Activated naive CD4-positive, alpha-beta T cell treated with anti-CD3 and anti-CD28 coated beads, Interleukin-2, amount 10 ng/mL, durations not matched to agents 7 days and 5 days (primary cell): ENCODE measurements at regions not wholly inside any gene's neighbourhood (a gene's known extent, or its start where the extent isn't known, plus 50 kb on each side); places are given as distances from the start of the nearest gene placed in this dataset.
"Not testable (repeated sequence)": the region's sequence is repeated elsewhere in the genome, so short reads cannot be mapped to it uniquely, and the experiment has no call there.

Experiments
- CTCF ChIA-PET: fragments of 350-600 bp; sonication (Branson Sonifier 250); formaldehyde crosslinking; loops from one replicate; lab custom pipeline; 2021; ENCODE audit warnings: antibody characterized with exemption; lab: Charles Lee
- DNase-seq: peaks from one replicate; pipeline ENCODE4 v3.0.0-alpha.2; 2020
- H3K27ac Mint-ChIP-seq: one replicate; pipeline ENCODE4 v1.8.0; 2021; ENCODE audit warnings: mild to moderate bottlenecking, moderate library complexity, mixed read lengths
- H3K27me3 Mint-ChIP-seq: one replicate; pipeline ENCODE4 v1.8.0; 2021; ENCODE audit warnings: mild to moderate bottlenecking, mixed read lengths
- H3K36me3 Mint-ChIP-seq: one replicate; pipeline ENCODE4 v1.8.0; 2021; ENCODE audit warnings: mixed read lengths
- H3K4me1 Mint-ChIP-seq: one replicate; pipeline ENCODE4 v1.8.0; 2021; ENCODE audit warnings: mixed read lengths
- H3K4me3 Mint-ChIP-seq: one replicate; pipeline ENCODE4 v1.8.0; 2021; ENCODE audit warnings: mild to moderate bottlenecking, moderate library complexity, mixed read lengths
- H3K9me3 Mint-ChIP-seq: one replicate; pipeline ENCODE4 v1.8.0; 2021; ENCODE audit warnings: mixed read lengths

DNA sequence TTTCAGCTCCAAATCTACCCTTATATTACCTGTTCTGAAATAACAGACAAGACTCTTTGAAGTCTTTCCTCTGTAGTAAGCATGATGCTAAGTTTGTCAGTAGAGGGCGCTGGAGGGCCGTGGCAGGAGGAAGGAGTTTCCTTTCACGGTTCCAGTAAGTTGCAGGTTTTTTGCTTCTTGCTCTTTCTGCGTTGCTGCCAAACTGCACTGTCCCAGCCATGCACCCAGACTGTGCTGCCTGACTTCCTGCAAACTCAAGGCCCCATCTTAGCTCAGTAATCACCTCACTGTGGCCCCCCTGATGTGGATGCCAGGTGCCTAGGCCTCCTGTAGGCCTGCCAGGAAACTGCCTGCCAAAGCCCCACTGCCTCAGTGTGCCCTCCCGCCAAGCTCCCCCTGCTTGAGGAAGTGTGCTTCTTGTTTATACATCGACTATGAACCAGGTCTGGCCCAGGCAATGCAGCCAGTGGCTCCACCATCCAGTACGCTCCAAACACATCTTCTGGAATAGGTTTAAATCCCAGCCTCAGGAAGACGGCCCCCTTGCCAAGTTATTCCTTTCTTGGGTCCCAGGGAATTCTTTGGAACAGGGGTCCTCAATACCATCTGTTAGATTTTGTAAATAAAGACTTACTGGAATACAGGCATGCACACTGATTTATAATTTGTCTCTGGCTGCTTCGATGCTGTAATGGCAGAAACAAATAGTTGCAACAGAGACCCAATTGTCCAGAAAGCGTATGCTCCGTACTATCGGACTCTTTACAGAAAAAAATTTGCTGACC lies 193.7 kb upstream of the LRIG3 start:
- Mint-ChIP-seq H3K9me3 (no peaks in the 10 kb centered on the region), H3K27ac (peak overlapping the region; percentile 31), H3K27me3 (no peaks in the 10 kb centered on the region), H3K4me1 (no peaks in the 10 kb centered on the region), H3K4me3 (no peak overlapping the region), H3K36me3 (no peaks in the 10 kb centered on the region)
- peak; percentile 76 for DNase-seq
- CTCF ChIA-PET = interaction anchor here (0.6 to 7.5 kb wide), 5 partner anchors 30 to 1114 kb away, joined by 3 to 37 read pairs (median 3); no protein-coding TSS in a partner anchor

GRCh38 chr12:59111851-59112250 lies 191.5 kb upstream of the LRIG3 start:
- Mint-ChIP-seq H3K27me3 (no peaks in the 10 kb centered on the region), H3K4me3 (no peak overlapping the region), H3K9me3 (no peaks in the 10 kb centered on the region), H3K27ac (no peak overlapping the region), H3K36me3 (no peaks in the 10 kb centered on the region), H3K4me1 (no peaks in the 10 kb centered on the region)
- no peak for DNase-seq
- CTCF ChIA-PET = interaction anchor here (0.6 to 7.5 kb wide), 3 partner anchors 39 to 771 kb away, joined by 3 to 37 read pairs (median 4); no protein-coding TSS in a partner anchor

GRCh38 chr12:59108516-59108915 lies 188.2 kb upstream of the LRIG3 start:
- H3K36me3 Mint-ChIP-seq, H3K27ac Mint-ChIP-seq, H3K4me1 Mint-ChIP-seq, H3K9me3 Mint-ChIP-seq, DNase-seq, CTCF ChIA-PET, H3K4me3 Mint-ChIP-seq, H3K27me3 Mint-ChIP-seq: not testable (repeated sequence)

GRCh38 chr12:59100585-59100984 lies 180.3 kb upstream of the LRIG3 start:
- Mint-ChIP-seq H3K36me3 (no peaks in the 10 kb centered on the region), H3K27ac (no peak overlapping the region), H3K9me3 (no peaks in the 10 kb centered on the region), H3K4me1 (no peaks in the 10 kb centered on the region), H3K4me3 (no peak overlapping the region), H3K27me3 (no peaks in the 10 kb centered on the region)
- DNase-seq = no peak
- CTCF ChIA-PET = no interaction called here

DNA sequence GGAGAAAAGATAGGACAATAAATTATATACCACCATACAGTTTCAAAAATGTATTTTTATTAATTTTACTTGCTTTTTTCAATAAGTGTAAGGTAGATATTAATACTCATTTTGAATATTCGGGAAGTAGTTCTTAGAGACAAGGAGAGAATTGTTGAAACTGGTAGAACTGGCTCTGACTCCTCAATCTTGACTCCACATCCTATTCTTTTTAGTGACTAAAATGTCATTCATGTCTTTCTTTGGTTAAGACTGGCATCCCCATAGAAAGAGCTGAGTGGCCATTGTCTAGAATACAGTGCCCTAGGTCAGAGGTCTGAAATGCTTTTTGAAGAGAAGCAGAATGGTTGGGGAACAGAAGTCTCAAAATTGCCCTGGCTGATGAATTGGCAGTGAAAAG lies 177.6 kb upstream of the LRIG3 start:
- CTCF ChIA-PET = no interaction called here
- Mint-ChIP-seq H3K4me3 (no peak overlapping the region), H3K36me3 (no peaks in the 10 kb centered on the region), H3K27me3 (no peaks in the 10 kb centered on the region), H3K9me3 (no peaks in the 10 kb centered on the region), H3K4me1 (no peaks in the 10 kb centered on the region), H3K27ac (no peak overlapping the region)
- no peak for DNase-seq

GRCh38 chr12:59096246-59096645 lies 175.9 kb upstream of the LRIG3 start:
- Mint-ChIP-seq H3K27me3 (no peaks in the 10 kb centered on the region), H3K4me1 (no peaks in the 10 kb centered on the region), H3K4me3 (no peak overlapping the region), H3K9me3 (no peaks in the 10 kb centered on the region), H3K27ac (no peak overlapping the region), H3K36me3 (no peaks in the 10 kb centered on the region)
- no peak for DNase-seq
- CTCF ChIA-PET = no interaction called here

DNA sequence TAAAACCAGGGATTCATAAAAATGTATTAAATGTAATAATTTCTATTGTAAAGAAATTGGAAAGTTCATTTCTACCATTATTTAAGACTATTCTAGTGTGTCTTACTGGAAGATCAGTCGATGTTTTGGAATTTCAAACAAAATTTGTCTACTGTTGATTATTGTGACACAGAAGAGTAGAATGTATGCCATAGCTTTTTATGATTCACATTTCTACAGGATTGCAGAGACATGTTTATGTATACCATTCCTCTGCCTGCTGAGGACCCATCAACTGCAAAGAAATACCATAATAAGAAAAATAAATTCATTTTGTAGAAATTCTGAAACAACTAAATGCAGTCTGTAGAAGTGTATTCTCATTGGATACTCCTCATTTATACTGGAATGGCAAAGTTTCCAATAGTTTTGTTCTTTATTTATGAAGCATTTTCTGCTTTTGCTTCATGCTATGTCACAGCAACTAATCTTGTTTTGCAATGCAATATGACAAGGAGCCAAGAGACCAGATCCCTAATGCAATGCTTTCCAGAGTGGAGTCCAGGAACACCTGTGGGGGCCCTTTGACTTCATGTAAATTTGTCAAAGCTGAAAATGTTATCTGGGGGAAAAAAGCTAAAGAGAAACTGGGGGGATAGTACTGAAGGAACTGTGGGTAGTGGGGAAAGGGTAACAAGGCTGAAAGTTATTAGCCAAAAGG lies 172.9 kb upstream of the LRIG3 start:
- H3K4me3 Mint-ChIP-seq = no peak overlapping the region
- no peaks in the 10 kb centered on the region for H3K36me3 Mint-ChIP-seq
- no peaks in the 10 kb centered on the region for H3K4me1 Mint-ChIP-seq
- no peak overlapping the region for H3K27ac Mint-ChIP-seq
- no peak for DNase-seq
- CTCF ChIA-PET = no interaction called here
- no peaks in the 10 kb centered on the region for H3K9me3 Mint-ChIP-seq
- no peaks in the 10 kb centered on the region for H3K27me3 Mint-ChIP-seq

- Mint-ChIP-seq H3K27ac (no peak overlapping the region), H3K9me3 (no peaks in the 10 kb centered on the region), H3K27me3 (no peaks in the 10 kb centered on the region), H3K36me3 (no peaks in the 10 kb centered on the region), H3K4me1 (no peaks in the 10 kb centered on the region), H3K4me3 (no peak overlapping the region)
- CTCF ChIA-PET = no interaction called here
- DNase-seq = no peak
These were observed 168.4 kb upstream of the LRIG3 start for GRCh38 chr12:59088673-59089072.

GRCh38 chr12:59087691-59088090 lies 167.4 kb upstream of the LRIG3 start:
- Mint-ChIP-seq H3K27me3 (no peaks in the 10 kb centered on the region), H3K4me1 (no peaks in the 10 kb centered on the region), H3K4me3 (no peak overlapping the region), H3K27ac (no peak overlapping the region), H3K36me3 (no peaks in the 10 kb centered on the region), H3K9me3 (no peaks in the 10 kb centered on the region)
- CTCF ChIA-PET = no interaction called here
- no peak for DNase-seq

DNA sequence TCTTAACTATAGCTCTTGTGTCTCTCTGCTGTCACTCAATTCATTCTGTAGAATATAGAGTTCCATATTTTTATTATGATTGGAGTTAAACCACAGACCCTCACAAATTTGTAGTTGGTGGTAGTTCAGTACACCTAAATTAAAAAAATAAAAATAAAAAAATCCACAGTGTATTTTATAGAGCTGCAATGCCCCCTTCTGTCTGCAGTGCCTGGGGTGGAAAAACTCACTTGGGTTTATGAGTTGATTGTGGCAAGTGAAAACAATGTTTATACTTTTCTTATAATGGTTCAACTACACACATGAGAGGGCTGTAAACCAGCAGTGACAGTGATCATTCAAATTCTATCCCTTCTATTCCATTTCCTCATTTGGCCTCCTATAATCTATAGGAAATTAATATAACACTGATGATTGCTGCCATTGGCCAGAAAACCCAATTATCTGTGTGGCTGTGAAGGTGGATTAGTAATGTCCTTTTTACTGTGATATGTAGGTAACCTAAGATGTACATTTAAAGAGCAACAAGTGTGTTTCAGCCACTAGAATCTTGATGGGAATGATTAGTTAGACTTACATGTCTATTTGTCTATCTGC lies 166.9 kb upstream of the LRIG3 start:
- no peaks in the 10 kb centered on the region for H3K27me3 Mint-ChIP-seq
- H3K27ac Mint-ChIP-seq = no peak overlapping the region
- CTCF ChIA-PET = no interaction called here
- H3K36me3 Mint-ChIP-seq = no peaks in the 10 kb centered on the region
- H3K9me3 Mint-ChIP-seq = no peaks in the 10 kb centered on the region
- H3K4me3 Mint-ChIP-seq = no peak overlapping the region
- no peak for DNase-seq
- H3K4me1 Mint-ChIP-seq = no peaks in the 10 kb centered on the region

DNA sequence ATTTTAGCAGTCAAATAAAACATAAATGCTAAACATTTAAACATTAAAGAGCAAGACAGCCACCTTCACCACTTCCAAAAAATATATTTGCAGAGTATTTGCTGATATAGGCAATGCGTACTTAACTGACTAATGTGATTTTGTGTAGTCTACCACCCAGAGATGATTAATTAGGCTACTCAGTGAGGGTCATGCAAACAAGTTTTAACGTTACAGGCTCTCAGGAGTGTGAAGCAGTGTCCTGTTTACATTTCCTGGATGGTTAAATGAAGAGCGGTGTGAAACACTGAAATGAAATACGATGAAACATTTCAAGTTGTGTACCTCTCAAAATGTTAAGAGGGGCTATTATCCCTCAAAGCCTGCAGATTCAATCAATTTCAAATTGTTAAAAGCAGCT lies 165.8 kb upstream of the LRIG3 start:
- no peaks in the 10 kb centered on the region for H3K36me3 Mint-ChIP-seq
- H3K4me1 Mint-ChIP-seq = no peaks in the 10 kb centered on the region
- no peaks in the 10 kb centered on the region for H3K27me3 Mint-ChIP-seq
- H3K4me3 Mint-ChIP-seq = no peak overlapping the region
- no peaks in the 10 kb centered on the region for H3K9me3 Mint-ChIP-seq
- H3K27ac Mint-ChIP-seq = no peak overlapping the region
- CTCF ChIA-PET = interaction anchor here (0.6 kb wide), 1 partner anchor 1914 kb away, joined by 3 read pairs; no protein-coding TSS in a partner anchor
- no peak for DNase-seq

DNA sequence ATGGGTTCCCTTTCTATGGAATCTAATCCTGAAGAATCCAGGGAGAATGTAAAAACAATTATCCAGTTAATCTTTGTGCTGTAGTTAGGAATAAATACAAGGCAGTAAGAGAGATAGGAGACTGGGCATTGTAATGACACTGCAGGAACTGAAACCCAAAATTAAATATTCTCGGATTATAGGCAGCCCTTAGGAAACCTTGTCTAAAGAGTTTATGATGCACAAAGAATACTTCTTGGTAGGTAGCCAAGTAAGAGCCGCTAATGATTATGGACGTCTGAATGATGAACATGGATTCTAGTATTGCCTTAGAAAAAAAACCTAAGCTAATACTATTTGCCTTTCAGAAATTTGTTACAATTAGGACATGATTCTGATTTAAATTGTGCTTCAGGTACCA lies 165.4 kb upstream of the LRIG3 start:
- Mint-ChIP-seq H3K4me3 (no peak overlapping the region), H3K36me3 (no peaks in the 10 kb centered on the region), H3K27ac (no peak overlapping the region), H3K27me3 (no peaks in the 10 kb centered on the region), H3K4me1 (no peaks in the 10 kb centered on the region), H3K9me3 (no peaks in the 10 kb centered on the region)
- DNase-seq = no peak
- CTCF ChIA-PET = interaction anchor here (0.6 kb wide), 1 partner anchor 1914 kb away, joined by 3 read pairs; no protein-coding TSS in a partner anchor

GRCh38 chr12:59084511-59085375 lies 164.4 kb upstream of the LRIG3 start:
- no peak overlapping the region for H3K27ac Mint-ChIP-seq
- H3K4me3 Mint-ChIP-seq = no peak overlapping the region
- no peak for DNase-seq
- H3K27me3 Mint-ChIP-seq = no peaks in the 10 kb centered on the region
- CTCF ChIA-PET = no interaction called here
- no peaks in the 10 kb centered on the region for H3K9me3 Mint-ChIP-seq
- no peaks in the 10 kb centered on the region for H3K4me1 Mint-ChIP-seq
- H3K36me3 Mint-ChIP-seq = no peaks in the 10 kb centered on the region

DNA sequence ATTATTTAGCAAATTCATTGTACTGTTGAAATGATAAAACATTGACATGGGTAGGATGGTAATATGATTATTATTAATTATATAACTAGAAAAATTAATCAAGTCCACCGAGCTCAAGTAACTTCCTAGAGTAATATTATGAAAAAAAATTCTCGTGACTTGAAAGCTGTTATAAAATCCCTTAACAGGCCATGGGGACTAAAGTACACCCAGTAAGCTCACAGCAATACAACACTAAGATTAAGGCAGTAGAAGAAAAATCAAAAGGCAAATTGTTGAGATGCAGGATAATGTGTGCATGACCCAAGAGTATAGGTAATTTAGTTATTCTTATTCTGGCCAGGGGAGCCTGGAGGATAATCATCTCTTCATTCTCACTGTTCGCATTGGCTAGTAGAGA lies 162.6 kb upstream of the LRIG3 start:
- H3K36me3 Mint-ChIP-seq = no peaks in the 10 kb centered on the region
- no peak overlapping the region for H3K27ac Mint-ChIP-seq
- no peak for DNase-seq
- no peak overlapping the region for H3K4me3 Mint-ChIP-seq
- no peaks in the 10 kb centered on the region for H3K27me3 Mint-ChIP-seq
- no peaks in the 10 kb centered on the region for H3K4me1 Mint-ChIP-seq
- H3K9me3 Mint-ChIP-seq = no peaks in the 10 kb centered on the region
- CTCF ChIA-PET = no interaction called here
